EH (cell line): ENCODE measurements at regions not wholly inside any gene's neighbourhood (a gene's known extent, or its start where the extent isn't known, plus 50 kb on each side); places are given as distances from the start of the nearest gene placed in this dataset.

Experiments
- DNase-seq: peaks from one replicate; pipeline ENCODE4 v3.0.0-alpha.2; 2015; ENCODE audit warnings: low read depth

- no peak for DNase-seq
Measured at GRCh38 chr11:119520966-119521365, 98.0 kb upstream of the THY1 start.

DNA sequence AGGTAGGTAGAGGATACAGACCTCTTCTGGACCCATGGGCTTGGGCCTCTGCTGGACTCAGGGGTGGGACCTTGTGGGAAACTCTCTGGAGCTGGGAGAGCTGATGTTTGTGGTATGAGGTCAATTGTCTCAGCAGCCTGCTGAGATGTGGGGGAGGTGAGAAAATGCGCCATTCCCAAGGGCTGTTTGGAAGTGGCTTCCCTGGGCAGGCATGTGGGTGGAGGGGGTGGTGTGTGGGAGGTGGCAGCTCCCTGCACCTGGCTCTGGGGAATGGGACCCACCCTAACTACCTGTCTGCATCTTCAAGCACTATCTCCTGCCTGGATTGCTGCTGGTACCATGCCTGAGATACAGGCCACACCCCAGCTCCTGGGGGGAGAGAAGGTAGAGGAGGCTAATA lies 97.4 kb upstream of the THY1 start:
- DNase-seq, result no peak

DNA sequence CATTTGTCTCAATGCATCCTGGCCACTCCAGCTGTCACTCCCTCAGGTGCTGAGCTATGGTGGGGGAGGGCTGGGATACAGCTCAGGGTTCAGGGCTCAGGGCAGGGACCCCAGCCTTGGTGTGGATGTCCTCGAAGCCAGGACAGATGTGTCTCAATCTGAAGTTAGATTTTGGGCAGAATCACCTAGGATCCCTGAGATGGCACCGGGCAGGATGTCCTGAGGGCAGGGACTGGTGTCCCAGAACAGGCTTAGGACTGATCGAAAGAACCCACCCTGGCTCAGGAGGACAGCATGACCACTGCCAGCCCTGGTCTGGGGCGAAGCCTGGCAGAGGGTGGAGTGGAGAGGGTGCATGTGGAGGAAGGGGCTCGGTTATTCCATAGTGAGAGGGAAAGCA lies 96.8 kb upstream of the THY1 start:
- no peak for DNase-seq

- peak; percentile 50 for DNase-seq
Measured at GRCh38 chr11:119518746-119519730, 96.1 kb upstream of the THY1 start.

DNA sequence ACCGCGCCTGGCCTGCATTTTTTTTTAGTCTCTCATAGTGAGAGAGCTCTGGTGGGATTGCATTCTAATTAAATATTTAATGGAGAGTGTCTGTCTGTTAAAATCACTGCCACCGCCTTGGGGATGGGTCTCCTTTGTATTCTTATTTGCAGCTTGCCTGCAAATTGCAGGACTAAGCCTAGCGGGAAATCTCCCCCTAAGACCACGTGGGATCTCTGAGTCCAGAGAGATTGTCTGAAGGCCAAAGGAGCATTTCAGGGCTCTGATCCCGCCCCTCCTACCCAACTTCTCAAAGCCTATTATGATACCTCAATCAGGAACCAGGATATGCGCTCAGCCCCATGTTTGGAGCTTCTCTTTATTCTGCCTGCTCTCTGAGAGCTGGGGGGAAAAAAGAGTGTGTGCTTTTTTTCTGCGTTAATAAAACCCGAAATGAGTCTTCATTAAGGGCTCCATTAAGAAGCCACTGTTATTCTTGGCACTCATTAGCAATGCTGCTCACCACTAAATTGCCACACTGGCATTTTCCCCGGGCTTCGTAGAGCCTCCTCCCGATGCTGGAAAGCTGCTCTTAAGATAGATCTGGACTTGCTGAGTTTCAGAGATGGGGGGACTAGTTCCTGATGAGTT lies 92.9 kb upstream of the THY1 start:
- DNase-seq, result no peak

GRCh38 chr11:119513806-119514170 lies 90.8 kb upstream of the THY1 start:
- DNase-seq, result no peak

DNA sequence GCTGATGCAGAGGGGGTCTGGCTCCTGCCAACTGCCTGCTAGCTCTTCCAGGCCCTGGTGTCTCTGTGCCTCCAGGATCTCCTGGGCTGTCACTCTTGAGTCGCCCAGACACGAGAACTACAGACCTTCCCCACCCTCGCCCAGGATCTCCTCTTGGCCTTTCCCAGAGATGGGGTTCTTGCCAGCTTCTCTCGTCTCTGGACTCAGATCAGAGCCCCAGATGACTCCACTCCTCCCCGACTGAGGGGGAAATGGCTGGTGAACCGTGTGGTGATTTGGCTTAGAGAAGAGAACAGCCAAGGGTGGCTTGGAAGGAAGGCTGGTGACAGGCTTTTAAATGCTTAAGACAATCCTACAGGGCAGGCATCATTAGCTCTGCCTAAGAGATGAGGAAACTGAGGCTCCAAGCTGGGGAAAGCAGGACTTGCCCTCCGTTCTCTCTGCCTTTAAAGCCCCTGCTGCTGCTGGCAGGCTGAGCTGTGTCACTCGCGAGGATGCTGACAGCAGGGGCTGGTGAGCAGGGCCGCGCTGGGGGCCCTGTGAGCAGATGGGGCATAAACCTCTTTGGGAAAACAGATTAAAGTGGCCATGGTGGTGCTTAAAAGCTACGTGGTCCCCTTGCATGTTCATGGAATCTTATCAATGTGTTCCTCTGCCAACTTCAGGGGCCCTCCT lies 90.3 kb upstream of the THY1 start:
- no peak for DNase-seq

- DNase-seq, result no peak
Measured at GRCh38 chr11:119512369-119512768, 89.4 kb upstream of the THY1 start.

DNA sequence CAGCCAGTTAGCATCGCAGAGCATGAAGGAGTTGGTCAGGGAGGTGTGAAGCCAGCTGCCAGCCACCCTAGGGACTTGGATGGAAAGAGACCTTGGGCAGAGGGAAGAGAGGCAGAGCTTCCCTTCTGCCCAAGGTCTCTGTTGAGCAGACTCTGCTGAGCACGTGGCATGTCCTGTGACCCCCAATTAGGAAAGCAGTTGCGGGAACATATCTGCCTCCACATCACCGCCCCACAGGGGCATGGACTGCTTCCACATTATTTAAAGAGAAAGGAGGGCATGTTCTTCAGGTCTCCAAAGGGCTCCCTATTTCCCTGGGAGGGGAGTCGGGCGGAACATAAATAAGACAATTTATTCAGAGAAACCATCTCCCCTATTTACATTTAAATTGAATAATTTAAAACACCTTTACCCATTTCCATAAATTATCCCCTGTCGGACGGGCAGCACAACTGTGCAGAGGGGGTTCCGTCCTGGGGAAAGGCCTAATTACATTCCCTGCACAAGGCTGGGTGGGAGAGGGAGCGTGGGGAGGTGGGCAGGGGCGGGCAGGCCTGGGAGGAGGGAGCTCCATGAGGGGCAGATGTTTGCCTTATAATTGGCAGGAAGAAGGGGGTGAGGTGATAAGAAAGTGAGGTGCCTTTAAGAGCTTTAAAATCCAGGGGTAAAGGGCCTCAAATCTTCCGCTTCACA lies 88.8 kb upstream of the THY1 start:
- DNase-seq, result no peak

GRCh38 chr11:119509969-119510401 lies 87.0 kb upstream of the THY1 start:
- DNase-seq, result peak; percentile 85

- peak; percentile 58 for DNase-seq
Measured at GRCh38 chr11:119509282-119509841, 86.4 kb upstream of the THY1 start.

DNA sequence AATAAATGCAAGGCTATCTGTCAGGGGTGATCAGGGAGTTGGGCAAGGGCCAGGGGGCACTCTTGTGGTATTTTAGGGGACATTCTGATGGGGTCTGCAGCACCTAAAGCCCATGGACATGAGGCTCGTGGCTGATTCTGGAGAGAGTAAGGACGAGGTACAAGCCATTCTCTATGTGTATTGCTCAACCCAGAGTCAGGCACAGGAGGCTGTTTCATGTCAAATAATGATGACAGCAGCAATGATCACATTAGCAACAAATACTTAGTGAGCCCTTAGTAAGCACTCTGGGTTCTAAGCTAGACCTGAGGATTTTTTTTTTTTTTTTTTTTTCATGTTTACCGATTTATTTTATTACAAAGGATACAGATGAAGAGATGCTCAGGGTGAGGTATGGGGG lies 83.5 kb upstream of the THY1 start:
- DNase-seq, result no peak

DNA sequence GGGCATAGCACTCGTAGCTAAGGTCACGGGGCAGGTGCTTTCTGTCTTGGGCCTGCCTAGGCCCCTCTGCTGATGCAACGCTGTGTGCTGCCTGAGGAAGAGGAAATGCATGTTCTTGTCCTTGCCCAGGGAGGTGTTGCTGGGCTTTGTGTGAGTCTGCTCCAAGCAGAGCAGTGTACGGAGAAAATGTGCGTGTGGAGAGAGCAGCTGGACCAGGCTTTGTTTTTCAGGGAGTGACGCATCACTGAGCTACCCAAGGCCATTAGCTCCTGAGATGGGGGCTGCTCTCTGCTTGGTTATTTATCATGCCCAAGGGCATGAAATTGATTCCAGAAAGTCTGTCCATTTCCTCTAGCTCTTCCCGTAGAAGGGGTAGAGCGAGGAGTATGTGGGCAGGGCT lies 82.9 kb upstream of the THY1 start:
- no peak for DNase-seq

DNA sequence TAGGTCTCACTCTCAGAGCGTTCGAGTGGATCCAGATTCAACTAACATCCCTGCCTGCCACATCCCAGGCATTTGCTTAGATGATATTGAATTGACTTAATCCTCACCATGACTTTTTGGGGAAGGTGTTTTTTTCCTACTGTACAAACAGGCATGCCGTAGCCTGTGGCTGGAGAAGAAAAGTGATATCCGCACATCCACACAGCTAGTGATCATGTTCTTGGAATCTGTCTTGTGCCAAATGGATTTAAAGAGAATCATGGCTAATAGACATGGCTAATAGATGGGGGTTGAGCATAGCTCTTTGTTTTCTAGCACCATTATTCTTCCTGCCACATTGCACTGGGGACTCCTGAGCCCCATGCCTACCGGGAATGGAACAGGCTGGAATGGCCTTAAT lies 82.1 kb upstream of the THY1 start:
- DNase-seq, result no peak

GRCh38 chr11:119504371-119504770 lies 81.4 kb upstream of the THY1 start:
- no peak for DNase-seq

DNA sequence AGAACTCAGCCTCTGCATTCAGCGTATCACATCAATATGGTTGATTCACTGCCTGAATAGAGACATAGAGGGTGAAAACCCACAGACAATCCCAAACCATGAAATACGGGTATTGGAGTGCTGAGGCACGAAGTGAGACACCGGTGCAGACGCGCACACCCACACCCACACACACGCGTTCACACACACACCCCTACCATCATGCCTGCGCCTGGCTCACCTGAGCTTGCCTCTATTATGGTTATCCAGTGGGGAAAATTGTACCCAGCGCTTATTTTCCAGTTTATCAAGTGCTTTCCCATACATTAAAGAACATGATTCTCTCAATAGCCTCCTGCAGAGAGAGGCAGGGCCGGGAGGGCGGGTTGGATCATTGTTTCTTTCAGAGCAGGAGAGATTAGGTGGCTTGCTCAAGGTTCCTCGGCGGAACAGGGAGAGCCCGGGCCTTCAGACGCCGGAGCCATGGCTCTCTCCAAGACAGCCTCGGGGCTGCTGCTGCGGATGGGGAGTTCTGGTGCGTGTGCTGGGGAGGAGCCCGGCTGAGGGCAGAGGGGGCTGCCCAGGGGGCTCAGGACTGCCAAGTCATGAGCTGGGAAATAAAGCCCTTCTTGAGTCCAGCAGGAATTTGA lies 78.9 kb upstream of the THY1 start:
- no peak for DNase-seq

DNA sequence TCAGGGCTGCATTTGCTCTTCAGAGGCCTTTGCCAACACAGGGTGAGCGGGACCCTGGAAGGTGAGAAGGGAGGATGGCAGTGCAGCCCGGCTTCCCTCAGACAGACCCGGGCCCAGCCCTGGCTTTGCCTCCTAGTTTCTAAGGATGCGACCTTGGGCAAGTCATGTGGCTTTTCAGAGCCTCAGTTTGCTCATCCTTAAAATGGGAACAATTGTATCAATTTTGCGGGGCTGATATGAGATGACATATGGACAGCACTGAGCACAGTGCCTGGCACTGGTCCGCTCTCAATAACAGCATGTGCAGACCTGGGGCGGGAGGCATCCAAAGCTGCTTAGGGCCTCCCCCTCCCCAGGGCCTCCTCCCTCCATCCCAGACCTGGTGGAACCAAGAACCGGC lies 74.7 kb upstream of the THY1 start:
- DNase-seq, result no peak

DNA sequence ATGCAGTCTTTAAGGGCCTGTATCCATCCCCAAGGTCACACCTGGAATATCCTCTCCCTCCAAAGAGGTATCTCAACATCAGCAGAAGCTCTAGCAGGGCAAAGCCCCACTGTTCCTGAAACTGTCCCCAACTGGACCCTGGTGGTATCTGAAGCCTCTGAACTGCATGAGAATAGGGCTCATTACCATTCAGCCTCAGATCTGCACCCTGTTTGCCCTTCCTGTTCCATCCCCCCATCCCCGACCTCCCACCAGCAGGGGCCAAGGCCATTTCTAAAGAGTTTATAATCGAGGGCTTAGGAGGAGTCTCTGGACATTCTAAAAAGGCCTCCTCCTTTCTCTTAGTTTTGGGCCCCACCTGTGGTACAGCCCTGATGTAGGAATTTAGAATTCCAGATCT lies 74.0 kb upstream of the THY1 start:
- no peak for DNase-seq

DNA sequence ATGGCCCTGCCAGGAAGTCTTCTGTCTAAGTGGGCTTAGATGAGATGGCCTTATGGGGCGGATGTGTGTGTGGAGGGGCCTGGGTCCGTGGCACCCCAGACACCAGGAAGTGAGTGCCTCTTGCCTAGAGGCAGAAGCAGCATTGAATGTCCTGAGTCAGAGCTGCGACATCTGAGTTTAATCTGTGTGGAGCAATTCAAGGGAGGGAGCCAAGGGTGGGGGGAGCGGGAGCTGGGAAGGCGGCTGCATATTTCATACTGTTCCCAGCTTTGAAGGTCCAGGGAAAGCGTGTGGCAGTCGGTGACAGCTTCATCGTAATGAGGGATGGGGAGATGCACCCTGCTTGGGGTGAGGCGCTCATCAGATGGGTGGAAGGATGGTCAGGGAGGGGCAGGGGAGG lies 73.5 kb upstream of the THY1 start:
- DNase-seq, result peak; percentile 72

DNA sequence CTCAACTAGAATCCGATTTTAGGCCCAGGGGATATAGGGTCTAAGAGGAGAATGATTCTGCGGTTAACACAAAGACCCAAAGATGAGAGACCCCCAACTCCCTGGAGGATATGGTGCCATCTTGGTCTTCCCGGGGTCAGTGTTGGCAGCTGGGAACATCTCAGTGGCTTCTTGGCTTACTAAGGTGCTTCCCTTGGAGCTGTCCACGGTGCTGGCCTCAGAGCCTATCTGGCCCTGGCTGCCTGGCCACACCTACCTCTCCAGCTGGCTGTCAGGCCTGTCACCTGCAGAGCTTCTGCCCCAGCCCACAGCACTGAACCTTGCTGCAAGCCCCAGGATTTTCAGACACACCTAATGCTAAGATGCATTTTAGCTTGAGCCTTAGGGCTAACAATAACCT lies 70.7 kb upstream of the THY1 start:
- peak; percentile 53 for DNase-seq

GRCh38 chr11:119491753-119492510 lies 69.0 kb upstream of the THY1 start:
- DNase-seq, result peak; percentile 15
